ENCODE measurements at regions not wholly inside any gene's neighbourhood (a gene's known extent, or its start where the extent isn't known, plus 50 kb on each side); places are given as distances from the start of the nearest gene placed in this dataset.
A peak's percentile ranks its signal among the peaks of the same experiment; 100 is the strongest.
"Not testable (repeated sequence)": the region's sequence is repeated elsewhere in the genome, so short reads cannot be mapped to it uniquely, and the experiment has no call there.

DNA sequence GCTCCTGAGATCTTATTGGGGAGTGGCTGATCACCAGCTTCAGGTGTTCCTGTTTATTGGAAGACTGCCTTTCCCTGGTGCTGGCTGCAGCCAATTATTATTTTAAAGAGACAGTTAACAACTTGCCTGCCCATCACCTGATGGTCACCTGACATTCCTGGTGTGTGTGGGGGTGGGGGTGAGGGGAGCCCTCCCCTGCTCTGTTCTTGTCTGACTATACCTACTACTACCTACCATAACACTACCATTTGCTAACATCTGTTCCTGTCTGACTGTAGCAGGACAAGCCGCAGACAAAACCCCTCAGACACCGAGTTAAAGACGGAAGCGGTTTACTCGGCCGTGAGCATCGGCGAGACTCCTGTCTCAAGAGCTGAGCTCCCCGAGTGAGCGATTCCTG lies 54.9 kb upstream of the NBPF3 start:
- no peak for TF ChIP-seq POLR2A (IDR thresholded peaks at IDR 0.05)
- TF ChIP-seq, protein P1, sequence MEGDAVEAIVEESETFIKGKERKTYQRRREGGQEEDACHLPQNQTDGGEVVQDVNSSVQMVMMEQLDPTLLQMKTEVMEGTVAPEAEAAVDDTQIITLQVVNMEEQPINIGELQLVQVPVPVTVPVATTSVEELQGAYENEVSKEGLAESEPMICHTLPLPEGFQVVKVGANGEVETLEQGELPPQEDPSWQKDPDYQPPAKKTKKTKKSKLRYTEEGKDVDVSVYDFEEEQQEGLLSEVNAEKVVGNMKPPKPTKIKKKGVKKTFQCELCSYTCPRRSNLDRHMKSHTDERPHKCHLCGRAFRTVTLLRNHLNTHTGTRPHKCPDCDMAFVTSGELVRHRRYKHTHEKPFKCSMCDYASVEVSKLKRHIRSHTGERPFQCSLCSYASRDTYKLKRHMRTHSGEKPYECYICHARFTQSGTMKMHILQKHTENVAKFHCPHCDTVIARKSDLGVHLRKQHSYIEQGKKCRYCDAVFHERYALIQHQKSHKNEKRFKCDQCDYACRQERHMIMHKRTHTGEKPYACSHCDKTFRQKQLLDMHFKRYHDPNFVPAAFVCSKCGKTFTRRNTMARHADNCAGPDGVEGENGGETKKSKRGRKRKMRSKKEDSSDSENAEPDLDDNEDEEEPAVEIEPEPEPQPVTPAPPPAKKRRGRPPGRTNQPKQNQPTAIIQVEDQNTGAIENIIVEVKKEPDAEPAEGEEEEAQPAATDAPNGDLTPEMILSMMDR (IDR thresholded peaks at IDR 0.05) = no peak
- intact Hi-C loops (cut with DNase I; ENCODE audit: low total_unique reads) = no loop called here
- WGBS, 2 donors = 56 to 74% methylated on average over 10 of the region's 10 CpGs

DNA sequence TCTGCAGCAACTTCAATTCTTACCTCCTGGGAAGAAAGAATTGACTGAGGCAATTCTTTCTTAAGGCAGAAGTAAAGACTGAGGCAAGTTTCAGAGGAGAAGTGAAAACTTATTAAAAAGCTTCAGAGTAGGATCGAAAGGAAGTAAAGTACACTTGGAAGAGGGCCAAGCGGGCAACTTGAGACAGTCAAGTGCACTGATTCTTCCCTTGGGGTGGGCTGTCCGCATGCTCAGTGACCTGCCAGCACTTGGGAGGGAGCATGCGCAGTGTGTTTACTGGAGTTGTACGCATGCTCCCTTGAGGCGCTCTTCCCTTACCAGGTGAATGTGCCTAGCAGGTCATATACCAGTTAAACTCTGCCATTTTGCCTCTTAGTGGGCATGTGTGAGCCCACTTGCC lies 55.3 kb upstream of the NBPF3 start:
- H3K4me3 ChIP-seq (ENCODE audit: low read depth, poor library complexity, severe bottlenecking) = no peak overlapping the region
- no peak for DNase-seq (ENCODE audit: low spot score in 2 of 2)
- WGBS, 2 donors = 30 to 42% methylated on average over 6 of the region's 6 CpGs
- intact Hi-C loops (cut with DNase I; ENCODE audit: low total_unique reads) = no loop called here
- TF ChIP-seq, protein P1 (IDR thresholded peaks at IDR 0.05) = no peak
- TF ChIP-seq POLR2A (IDR thresholded peaks at IDR 0.05) = no peak

More for the DNA sequence above, 54.9 kb upstream of the NBPF3 start:
- no peak overlapping the region for H3K4me3 ChIP-seq (ENCODE audit: low read depth, poor library complexity, severe bottlenecking)
- no peak for DNase-seq (ENCODE audit: low spot score in 2 of 2)

DNA sequence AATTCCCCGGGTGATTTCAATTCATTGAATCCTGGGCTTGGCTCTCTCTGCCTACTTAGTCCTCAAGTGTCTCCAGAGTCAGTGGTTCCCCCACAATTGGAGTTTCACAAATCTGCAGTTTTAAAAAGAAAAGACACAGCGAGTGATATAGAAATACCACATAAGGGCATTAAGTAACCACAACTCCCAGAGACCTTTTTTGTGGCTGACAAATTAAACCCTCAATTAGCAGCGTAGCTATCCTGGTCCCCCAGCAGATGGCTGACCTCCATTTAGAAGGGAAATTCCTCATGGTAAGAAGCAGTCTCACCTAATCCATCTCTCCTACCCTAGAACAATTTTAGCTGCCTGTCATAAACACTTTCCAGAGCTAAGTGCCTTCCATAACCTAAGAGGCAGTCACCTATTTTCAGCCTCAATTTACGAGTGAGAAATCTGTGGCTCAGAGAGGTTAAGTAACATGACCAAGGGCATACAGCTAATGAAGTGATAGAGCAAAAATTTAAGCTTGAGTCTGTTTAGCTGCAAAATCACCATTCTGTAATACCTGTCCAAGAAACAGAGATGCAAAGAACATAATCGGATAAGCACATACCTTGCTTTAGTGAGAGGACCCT lies 56.0 kb upstream of the NBPF3 start:
- intact Hi-C loops (cut with DNase I; ENCODE audit: low total_unique reads) = no loop called here
- TF ChIP-seq POLR2A (IDR thresholded peaks at IDR 0.05) = no peak
- TF ChIP-seq, protein P1 (IDR thresholded peaks at IDR 0.05) = no peak
- no peak for DNase-seq (ENCODE audit: low spot score in 2 of 2)
- WGBS, 2 donors = 47 to 49% methylated on average over 5 of the region's 5 CpGs
- H3K4me3 ChIP-seq (ENCODE audit: low read depth, poor library complexity, severe bottlenecking) = no peak overlapping the region

DNA sequence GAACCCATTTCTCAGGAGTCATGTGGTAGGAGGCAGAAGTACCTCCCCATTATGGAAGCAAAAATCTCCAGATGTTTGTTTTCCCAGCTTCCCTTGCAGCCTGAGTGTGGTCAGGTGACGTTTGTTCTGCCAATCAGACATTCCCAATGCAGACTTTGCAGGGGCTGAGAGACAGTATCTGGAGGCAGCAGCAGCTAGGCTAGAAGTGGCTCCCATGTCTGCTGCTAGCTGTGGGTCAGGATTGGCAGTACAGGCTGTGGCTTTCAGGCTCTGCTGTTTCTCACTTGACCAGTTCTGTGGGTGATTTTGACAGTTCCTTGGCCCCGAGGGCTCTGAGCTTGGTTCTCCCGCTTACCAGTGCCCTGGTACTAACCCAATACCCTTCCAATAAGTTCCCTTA lies 58.6 kb upstream of the NBPF3 start:
- intact Hi-C loops (cut with DNase I; ENCODE audit: low total_unique reads) = no loop called here
- no peak for TF ChIP-seq POLR2A (IDR thresholded peaks at IDR 0.05)
- TF ChIP-seq, protein P1 (IDR thresholded peaks at IDR 0.05) = no peak
- DNase-seq (ENCODE audit: low spot score in 2 of 2) = peak in 1 of 2 donors; percentile 54
- WGBS, 2 donors = 44 to 71% methylated on average over 3 of the region's 3 CpGs
- no peak overlapping the region for H3K4me3 ChIP-seq (ENCODE audit: low read depth, poor library complexity, severe bottlenecking)

DNA sequence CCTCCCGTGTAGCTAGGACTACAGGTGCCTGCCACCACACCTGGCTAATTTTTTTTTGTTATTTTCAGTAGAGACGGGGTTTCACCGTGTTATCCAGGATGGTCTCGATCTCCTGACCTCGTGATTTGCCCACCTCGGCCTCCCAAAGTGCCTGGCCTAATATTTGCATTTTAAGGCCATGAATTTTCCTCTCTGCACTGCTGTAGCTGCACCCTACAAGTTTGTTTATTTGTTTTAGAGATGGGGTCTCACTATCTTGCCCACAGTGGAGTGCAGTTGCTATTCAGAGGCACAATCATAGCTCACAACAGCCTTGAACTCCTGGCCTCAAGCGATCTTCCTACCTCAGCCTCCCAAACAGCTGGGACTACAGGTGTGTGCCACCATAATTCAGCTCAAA lies 59.8 kb upstream of the NBPF3 start:
- intact Hi-C loops (cut with DNase I; ENCODE audit: low total_unique reads); H3K4me3 ChIP-seq (ENCODE audit: low read depth, poor library complexity, severe bottlenecking): not testable (repeated sequence)
- WGBS, 2 donors = 86 to 90% methylated on average over 7 of the region's 7 CpGs
- peak in 1 of 2 donors; percentile 2 for DNase-seq (ENCODE audit: low spot score in 2 of 2)

DNA sequence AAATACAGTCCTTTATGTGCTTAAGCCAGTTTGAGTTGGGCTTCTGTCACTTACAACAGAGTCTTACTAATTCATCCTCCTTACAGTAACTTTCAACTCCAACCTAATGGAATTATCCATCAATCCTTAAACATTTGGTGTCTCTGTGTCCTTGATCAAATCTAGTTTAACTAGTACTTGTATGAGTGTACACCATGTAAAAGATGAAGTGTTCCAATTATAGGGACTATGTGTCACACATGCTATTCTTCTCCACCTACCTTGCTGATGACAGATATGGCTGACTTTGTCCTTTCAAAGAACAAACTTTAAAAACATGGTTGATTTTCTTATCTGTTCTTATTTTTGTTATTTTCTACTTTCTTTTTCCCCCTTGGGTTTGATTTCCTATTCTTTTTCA lies 60.4 kb upstream of the NBPF3 start:
- TF ChIP-seq POLR2A (IDR thresholded peaks at IDR 0.05) = no peak
- TF ChIP-seq, protein P1 (IDR thresholded peaks at IDR 0.05) = no peak
- H3K4me3 ChIP-seq (ENCODE audit: low read depth, poor library complexity, severe bottlenecking) = no peak overlapping the region
- DNase-seq (ENCODE audit: low spot score in 2 of 2) = no peak
- intact Hi-C loops (cut with DNase I; ENCODE audit: low total_unique reads) = no loop called here

Measured in lower leg skin (tissue), 4 donors.